Glutamatergic neuron (in vitro differentiated cells): ENCODE measurements at regions not wholly inside any gene's neighbourhood (a gene's known extent, or its start where the extent isn't known, plus 50 kb on each side); places are given as distances from the start of the nearest gene placed in this dataset.
"Not testable (repeated sequence)": the region's sequence is repeated elsewhere in the genome, so short reads cannot be mapped to it uniquely, and the experiment has no call there.

Experiments used
- DNase-seq: peaks from one replicate; pipeline ENCODE4 v3.0.0; 2022
- H3K27ac Mint-ChIP-seq: one replicate; pipeline ENCODE4 v1.8.0; 2020; ENCODE audit warnings: mild to moderate bottlenecking, mixed read lengths, inconsistent platforms; ENCODE audit not compliant: unreplicated experiment
- H3K27me3 Mint-ChIP-seq: one replicate; pipeline ENCODE4 v1.8.0; 2020; ENCODE audit warnings: mild to moderate bottlenecking, moderate library complexity, mixed read lengths, inconsistent platforms; ENCODE audit not compliant: unreplicated experiment
- H3K36me3 Mint-ChIP-seq: one replicate; pipeline ENCODE4 v1.8.0; 2020; ENCODE audit warnings: mild to moderate bottlenecking, mixed read lengths, inconsistent platforms; ENCODE audit not compliant: unreplicated experiment
- H3K4me1 Mint-ChIP-seq: one replicate; pipeline ENCODE4 v1.8.0; 2020; ENCODE audit warnings: mild to moderate bottlenecking, low read depth, mixed read lengths, inconsistent platforms; ENCODE audit not compliant: unreplicated experiment
- H3K4me3 Mint-ChIP-seq: one replicate; pipeline ENCODE4 v1.8.0; 2020; ENCODE audit warnings: mild to moderate bottlenecking, mixed read lengths, inconsistent platforms; ENCODE audit not compliant: unreplicated experiment
- H3K9me3 Mint-ChIP-seq: one replicate; pipeline ENCODE4 v1.8.0; 2020; ENCODE audit warnings: mild to moderate bottlenecking, moderate library complexity, mixed read lengths, inconsistent platforms; ENCODE audit not compliant: unreplicated experiment
- TF ChIP-seq, protein P1 (sequence below): fragments of 200-600 bp; sonication (generic); IDR thresholded peaks from one replicate; pipeline ENCODE4 v1.5.0; 2021; ENCODE audit not compliant: partially characterized antibody, unreplicated experiment

GRCh38 chr3:118151164-118151563, 883.5 kb downstream of the IGSF11 start:
- H3K9me3 Mint-ChIP-seq = no peaks in the 10 kb centered on the region
- H3K4me3 Mint-ChIP-seq = no peak overlapping the region
- TF ChIP-seq, protein P1, sequence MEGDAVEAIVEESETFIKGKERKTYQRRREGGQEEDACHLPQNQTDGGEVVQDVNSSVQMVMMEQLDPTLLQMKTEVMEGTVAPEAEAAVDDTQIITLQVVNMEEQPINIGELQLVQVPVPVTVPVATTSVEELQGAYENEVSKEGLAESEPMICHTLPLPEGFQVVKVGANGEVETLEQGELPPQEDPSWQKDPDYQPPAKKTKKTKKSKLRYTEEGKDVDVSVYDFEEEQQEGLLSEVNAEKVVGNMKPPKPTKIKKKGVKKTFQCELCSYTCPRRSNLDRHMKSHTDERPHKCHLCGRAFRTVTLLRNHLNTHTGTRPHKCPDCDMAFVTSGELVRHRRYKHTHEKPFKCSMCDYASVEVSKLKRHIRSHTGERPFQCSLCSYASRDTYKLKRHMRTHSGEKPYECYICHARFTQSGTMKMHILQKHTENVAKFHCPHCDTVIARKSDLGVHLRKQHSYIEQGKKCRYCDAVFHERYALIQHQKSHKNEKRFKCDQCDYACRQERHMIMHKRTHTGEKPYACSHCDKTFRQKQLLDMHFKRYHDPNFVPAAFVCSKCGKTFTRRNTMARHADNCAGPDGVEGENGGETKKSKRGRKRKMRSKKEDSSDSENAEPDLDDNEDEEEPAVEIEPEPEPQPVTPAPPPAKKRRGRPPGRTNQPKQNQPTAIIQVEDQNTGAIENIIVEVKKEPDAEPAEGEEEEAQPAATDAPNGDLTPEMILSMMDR = no peak
- DNase-seq = no peak
- H3K4me1 Mint-ChIP-seq = no peaks in the 10 kb centered on the region
- no peaks in the 10 kb centered on the region for H3K27me3 Mint-ChIP-seq
- peaks cover 4% of the 10 kb centered on the region for H3K36me3 Mint-ChIP-seq
- no peak overlapping the region for H3K27ac Mint-ChIP-seq

GRCh38 chr3:118162627-118163588, 871.7 kb downstream of the IGSF11 start:
- not testable (repeated sequence) for H3K4me1 Mint-ChIP-seq, H3K9me3 Mint-ChIP-seq, H3K4me3 Mint-ChIP-seq, H3K27me3 Mint-ChIP-seq, DNase-seq, H3K27ac Mint-ChIP-seq
- peaks cover 11% of the 10 kb centered on the region for H3K36me3 Mint-ChIP-seq

DNA sequence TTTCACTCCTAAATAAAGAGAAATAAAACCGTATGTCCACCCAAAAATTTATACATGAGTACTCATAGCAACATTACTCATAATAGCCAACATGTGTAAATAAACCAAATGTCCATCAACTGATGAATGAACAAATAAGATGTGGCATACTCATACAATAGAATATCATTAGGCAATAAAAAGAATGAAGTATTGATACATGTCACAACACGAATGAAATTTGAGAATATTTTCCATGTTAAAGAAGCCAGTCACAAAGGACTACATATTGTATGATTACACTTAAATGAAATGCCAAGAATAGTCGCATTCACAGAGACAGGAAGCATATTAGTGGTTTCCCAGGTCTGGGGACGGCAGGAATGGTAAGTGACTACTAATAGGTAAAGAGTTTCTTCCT, 869.2 kb downstream of the IGSF11 start:
- TF ChIP-seq, protein P1 = no peak
- Mint-ChIP-seq H3K4me3 (no peak overlapping the region), H3K9me3 (peaks cover 2% of the 10 kb centered on the region), H3K27ac (no peak overlapping the region), H3K4me1 (no peaks in the 10 kb centered on the region), H3K27me3 (no peaks in the 10 kb centered on the region), H3K36me3 (no peaks in the 10 kb centered on the region)
- no peak for DNase-seq

GRCh38 chr3:118167571-118167970, 867.1 kb downstream of the IGSF11 start:
- Mint-ChIP-seq H3K36me3 (peaks cover 8% of the 10 kb centered on the region), H3K27me3 (peaks cover 4% of the 10 kb centered on the region), H3K27ac (no peak overlapping the region), H3K4me3 (no peak overlapping the region), H3K4me1 (no peaks in the 10 kb centered on the region), H3K9me3 (peaks cover 4% of the 10 kb centered on the region)
- DNase-seq = no peak
- TF ChIP-seq, protein P1 = no peak

GRCh38 chr3:118168175-118168574, 866.5 kb downstream of the IGSF11 start:
- Mint-ChIP-seq H3K9me3 (peaks cover 4% of the 10 kb centered on the region), H3K27me3 (peaks cover 4% of the 10 kb centered on the region), H3K27ac (no peak overlapping the region), H3K4me1 (no peaks in the 10 kb centered on the region), H3K36me3 (peaks cover 8% of the 10 kb centered on the region), H3K4me3 (no peak overlapping the region)
- TF ChIP-seq, protein P1 = no peak
- no peak for DNase-seq
